GM18526 (cell line): ENCODE measurements at regions not wholly inside any gene's neighbourhood (a gene's known extent, or its start where the extent isn't known, plus 50 kb on each side); places are given as distances from the start of the nearest gene placed in this dataset.

Experiments
- POLR2A ChIP-seq: IDR thresholded peaks from 3 replicates; pipeline ENCODE4 v1.6.1; 2011; ENCODE audit not compliant: insufficient read length; ENCODE audit errors: extremely low read depth

- no peak for TF ChIP-seq POLR2A
Observed at GRCh38 chr6:156601152-156602065, 175.8 kb upstream of the ARID1B start.

GRCh38 chr6:156600678-156601077 is 176.5 kb upstream of the ARID1B start:
- no peak for TF ChIP-seq POLR2A

GRCh38 chr6:156599978-156600590 is 177.1 kb upstream of the ARID1B start:
- no peak for TF ChIP-seq POLR2A

- no peak for TF ChIP-seq POLR2A
Observed at GRCh38 chr6:156599366-156599765, 177.8 kb upstream of the ARID1B start.

GRCh38 chr6:156598855-156599180 is 178.4 kb upstream of the ARID1B start:
- no peak for TF ChIP-seq POLR2A

- TF ChIP-seq POLR2A, result no peak
Observed at GRCh38 chr6:156598071-156598854, 178.9 kb upstream of the ARID1B start.

GRCh38 chr6:156597095-156597494 is 180.1 kb upstream of the ARID1B start:
- TF ChIP-seq POLR2A, result no peak

- TF ChIP-seq POLR2A, result no peak
Observed at GRCh38 chr6:156595476-156595875, 181.7 kb upstream of the ARID1B start.

GRCh38 chr6:156593893-156594292 is 183.3 kb upstream of the ARID1B start:
- TF ChIP-seq POLR2A, result no peak

- TF ChIP-seq POLR2A, result no peak
Observed at GRCh38 chr6:156593127-156593526, 184.1 kb upstream of the ARID1B start.

GRCh38 chr6:156590482-156590881 is 186.7 kb upstream of the ARID1B start:
- no peak for TF ChIP-seq POLR2A

- no peak for TF ChIP-seq POLR2A
Observed at GRCh38 chr6:156589281-156589680, 187.9 kb upstream of the ARID1B start.

- TF ChIP-seq POLR2A, result no peak
Observed at GRCh38 chr6:156587751-156588301, 189.4 kb upstream of the ARID1B start.

GRCh38 chr6:156587071-156587470 is 190.1 kb upstream of the ARID1B start:
- TF ChIP-seq POLR2A, result no peak

GRCh38 chr6:156585859-156586258 is 191.3 kb upstream of the ARID1B start:
- TF ChIP-seq POLR2A, result no peak
